H9 (cell line): ENCODE measurements at regions not wholly inside any gene's neighbourhood (a gene's known extent, or its start where the extent isn't known, plus 50 kb on each side); places are given as distances from the start of the nearest gene placed in this dataset.

ENCODE experiments used
- DNase-seq: peaks from one replicate; pipeline ENCODE4 v3.0.0-alpha.2; 2017
- H2AFZ ChIP-seq: one replicate; pipeline ENCODE4 v1.6.1; 2013; ENCODE audit warnings: mild to moderate bottlenecking, low read length, control low read depth, moderate library complexity
- H2AK5ac ChIP-seq: 2 replicates; pipeline ENCODE4 v1.6.1; 2013; ENCODE audit warnings: low read length, control low read depth, mixed read lengths; ENCODE audit not compliant: insufficient read length
- H2BK120ac ChIP-seq: one replicate; pipeline ENCODE4 v1.6.1; 2013; ENCODE audit warnings: low read depth, mild to moderate bottlenecking, low read length, control low read depth, inconsistent platforms; ENCODE audit not compliant: poor library complexity, severe bottlenecking
- H2BK12ac ChIP-seq: 2 replicates; pipeline ENCODE4 v1.6.1; 2013; ENCODE audit warnings: low read length, control low read depth, mixed read lengths, low read depth; ENCODE audit not compliant: insufficient read length
- H2BK15ac ChIP-seq: 2 replicates; pipeline ENCODE4 v1.6.1; 2013; ENCODE audit warnings: low read depth, low read length, control low read depth
- H2BK20ac ChIP-seq: one replicate; pipeline ENCODE4 v1.6.1; 2013; ENCODE audit warnings: low read depth, mild to moderate bottlenecking, low read length, control low read depth, inconsistent platforms; ENCODE audit not compliant: poor library complexity, severe bottlenecking
- H2BK5ac ChIP-seq: 2 replicates; pipeline ENCODE4 v1.6.1; 2013; ENCODE audit warnings: low read length, control low read depth, mixed read lengths; ENCODE audit not compliant: insufficient read length
- H3K14ac ChIP-seq: 2 replicates; pipeline ENCODE4 v1.6.1; 2013; ENCODE audit warnings: low read length, control low read depth; ENCODE audit not compliant: insufficient read depth
- H3K18ac ChIP-seq: 2 replicates; pipeline ENCODE4 v1.6.1; 2013; ENCODE audit warnings: low read depth, mild to moderate bottlenecking, mixed read lengths, low read length, control low read depth; ENCODE audit not compliant: insufficient read length
- H3K23ac ChIP-seq: 2 replicates; pipeline ENCODE4 v1.6.1; 2013; ENCODE audit warnings: low read length, control low read depth, mixed read lengths, low read depth; ENCODE audit not compliant: insufficient read length
- H3K23me2 ChIP-seq: 2 replicates; pipeline ENCODE4 v1.6.1; 2013; ENCODE audit warnings: low read depth, mild to moderate bottlenecking, mixed read lengths, low read length, control low read depth; ENCODE audit not compliant: insufficient read length, poor library complexity, severe bottlenecking
- H3K27ac ChIP-seq: 2 replicates; pipeline ENCODE4 v1.5.1; 2013; ENCODE audit warnings: low read length, control low read depth, mixed read lengths, low read depth; ENCODE audit not compliant: insufficient read length
- H3K27me3 ChIP-seq: 2 replicates; pipeline ENCODE4 v1.6.1; 2013; ENCODE audit warnings: low read length, control low read depth, inconsistent platforms; ENCODE audit not compliant: insufficient read depth
- H3K4ac ChIP-seq: 2 replicates; pipeline ENCODE4 v1.6.1; 2013; ENCODE audit warnings: low read depth, mild to moderate bottlenecking, control low read depth, inconsistent platforms, low read length, moderate library complexity
- H3K4me1 ChIP-seq: 2 replicates; pipeline ENCODE4 v1.6.1; 2013; ENCODE audit warnings: low read length, control low read depth, inconsistent platforms; ENCODE audit not compliant: insufficient read depth
- H3K4me2 ChIP-seq: 2 replicates; pipeline ENCODE4 v1.6.1; 2013; ENCODE audit warnings: low read length, control low read depth, mixed read lengths; ENCODE audit not compliant: insufficient read length, insufficient read depth
- H3K56ac ChIP-seq: 2 replicates; pipeline ENCODE4 v1.6.1; 2013; ENCODE audit warnings: low read depth, mild to moderate bottlenecking, mixed read lengths, low read length, control low read depth; ENCODE audit not compliant: insufficient read length
- H3K79me1 ChIP-seq: 2 replicates; pipeline ENCODE4 v1.6.1; 2013; ENCODE audit warnings: low read depth, mild to moderate bottlenecking, moderate library complexity, low read length, control low read depth, inconsistent platforms; ENCODE audit not compliant: insufficient read depth, poor library complexity, severe bottlenecking
- H3K79me2 ChIP-seq: 2 replicates; pipeline ENCODE4 v1.6.1; 2013; ENCODE audit warnings: low read length, control low read depth, inconsistent platforms; ENCODE audit not compliant: insufficient read depth
- H3K9ac ChIP-seq: 2 replicates; pipeline ENCODE4 v1.6.1; 2013; ENCODE audit warnings: low read length, control low read depth, mixed read lengths; ENCODE audit not compliant: insufficient read length; ENCODE audit errors: extremely low read depth
- H3K9me3 ChIP-seq: one replicate; pipeline ENCODE4 v1.6.1; 2013; ENCODE audit warnings: low read depth, low read length, inconsistent platforms; ENCODE audit not compliant: control insufficient read depth
- H3T11ph ChIP-seq: one replicate; pipeline ENCODE4 v1.6.1; 2013; ENCODE audit warnings: mild to moderate bottlenecking, low read length, control low read depth, inconsistent platforms
- H4K20me1 ChIP-seq: one replicate; pipeline ENCODE4 v1.6.1; 2013; ENCODE audit not compliant: control insufficient read depth, insufficient read length, insufficient read depth
- H4K5ac ChIP-seq: 2 replicates; pipeline ENCODE4 v1.6.1; 2013; ENCODE audit warnings: low read depth, mild to moderate bottlenecking, mixed read lengths, low read length, control low read depth; ENCODE audit not compliant: insufficient read length
- H4K8ac ChIP-seq: replicated peaks from 2 replicates; pipeline ENCODE4 v1.6.1; 2013; ENCODE audit warnings: low read length, control low read depth, mixed read lengths, low read depth; ENCODE audit not compliant: insufficient read length
- H4K91ac ChIP-seq: 2 replicates; pipeline ENCODE4 v1.6.1; 2013; ENCODE audit warnings: low read depth, mild to moderate bottlenecking, moderate library complexity, mixed read lengths, low read length, control low read depth; ENCODE audit not compliant: insufficient read length
- H3K27ac Mint-ChIP-seq, 3 experiments: 2 replicates in 2 of 3; 3 replicates in 1 of 3; pipeline ENCODE4 v1.8.0; 2020 to 2021; ENCODE audit warnings: mixed read lengths in 3 of 3, mild to moderate bottlenecking in 1 of 3, moderate library complexity in 1 of 3
- H3K27me3 Mint-ChIP-seq: 2 replicates; pipeline ENCODE4 v1.8.0; 2021; ENCODE audit warnings: low read depth, mild to moderate bottlenecking, moderate library complexity, mixed read lengths
- H3K36me3 Mint-ChIP-seq, 3 experiments: 2 replicates in 2 of 3; 3 replicates in 1 of 3; pipeline ENCODE4 v1.8.0; 2020 to 2021; ENCODE audit warnings: low read depth in 3 of 3, mixed read lengths in 3 of 3; ENCODE audit not compliant: insufficient read depth in 1 of 3
- H3K4me1 Mint-ChIP-seq, 2 experiments: 2 replicates each; pipeline ENCODE4 v1.8.0; 2020; ENCODE audit warnings: mixed read lengths in 2 of 2
- H3K4me3 Mint-ChIP-seq, 2 experiments: 2 replicates in 1 of 2; 3 replicates in 1 of 2; pipeline ENCODE4 v1.8.0; 2020 to 2021; ENCODE audit warnings: mild to moderate bottlenecking in 2 of 2, mixed read lengths in 2 of 2, moderate library complexity in 1 of 2
- H3K9me3 Mint-ChIP-seq, 2 experiments: 2 replicates in 1 of 2; 3 replicates in 1 of 2; pipeline ENCODE4 v1.8.0; 2020; ENCODE audit warnings: mild to moderate bottlenecking in 2 of 2, mixed read lengths in 2 of 2, moderate library complexity in 1 of 2
- CTCF ChIP-seq: fragments of 200-600 bp; sonication (generic); conservative IDR thresholded peaks from 3 replicates; pipeline ENCODE4 v1.8.0; 2021; ENCODE audit warnings: antibody characterized with exemption, mild to moderate bottlenecking
- WGBS: extraction: QIAGEN DNeasy Blood & Tissue Kit; methylation state at CpG from one replicate; pipeline ENCODE4 v1.1.7; 2013; ENCODE audit warnings: missing lambda C conversion rate, low lambda C conversion rate, mixed read lengths; ENCODE audit not compliant: insufficient read length; ENCODE audit errors: extremely low coverage; 5-methylcytosine and 5-hydroxymethylcytosine counted together

DNA sequence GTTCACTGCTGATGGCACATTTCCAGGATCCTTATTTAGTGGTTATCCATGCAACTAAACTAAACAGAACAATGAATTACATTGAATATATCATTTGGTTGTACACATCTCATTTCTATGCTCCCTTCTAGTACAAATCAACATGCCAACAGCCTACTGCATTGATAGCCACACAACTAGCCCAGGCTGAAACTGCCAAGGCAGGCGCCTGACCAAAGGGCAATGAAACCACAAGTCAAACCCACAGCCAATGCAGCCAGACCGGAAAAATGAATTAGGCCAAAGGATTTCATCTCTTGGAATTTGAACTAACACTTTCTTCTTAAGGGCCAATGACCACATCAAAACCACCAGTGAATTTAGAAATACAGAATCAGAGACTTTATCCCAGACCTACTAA is 196.4 kb downstream of the NOL4 start:
- H3K4me2 ChIP-seq = no peak overlapping the region
- no peak overlapping the region for H3K56ac ChIP-seq
- Mint-ChIP-seq H3K4me1 (no peaks in the 10 kb centered on the region), H3K9me3 (peaks cover 0 to 3% of the 10 kb centered on the region in 2 experiments; a peak in 2 of 5 replicates), H3K27ac (no peak overlapping the region), H3K4me3 (no peak overlapping the region), H3K36me3 (no peaks in the 10 kb centered on the region), H3K27me3 (no peaks in the 10 kb centered on the region)
- no peak overlapping the region for H2AFZ ChIP-seq
- no peaks in the 10 kb centered on the region for H3K79me2 ChIP-seq
- H2BK20ac ChIP-seq = no peak overlapping the region
- no peaks in the 10 kb centered on the region for H3K23me2 ChIP-seq
- H2AK5ac ChIP-seq = no peak overlapping the region
- H3K4ac ChIP-seq = no peak overlapping the region
- no peak overlapping the region for H3K18ac ChIP-seq
- no peak overlapping the region for H2BK15ac ChIP-seq
- H2BK12ac ChIP-seq = no peak overlapping the region
- H4K8ac ChIP-seq = no peak overlapping the region
- H4K91ac ChIP-seq = no peak overlapping the region
- H3K4me1 ChIP-seq = no peaks in the 10 kb centered on the region
- no peaks in the 10 kb centered on the region for H4K20me1 ChIP-seq
- no peak overlapping the region for H4K5ac ChIP-seq
- H3K14ac ChIP-seq = no peak overlapping the region
- H2BK120ac ChIP-seq = no peak overlapping the region
- DNase-seq = no peak
- no peak overlapping the region for H2BK5ac ChIP-seq
- no CpG with 5 or more reads among the region's 2 CpGs for WGBS
- H3T11ph ChIP-seq = no peak overlapping the region
- H3K27me3 ChIP-seq = no peaks in the 10 kb centered on the region
- no peak overlapping the region for H3K27ac ChIP-seq
- no peaks in the 10 kb centered on the region for H3K9me3 ChIP-seq
- H3K79me1 ChIP-seq = no peaks in the 10 kb centered on the region
- no peak for TF ChIP-seq CTCF
- H3K9ac ChIP-seq = no peak overlapping the region
- no peak overlapping the region for H3K23ac ChIP-seq
